ENCODE measurements at regions not wholly inside any gene's neighbourhood (a gene's known extent, or its start where the extent isn't known, plus 50 kb on each side); places are given as distances from the start of the nearest gene placed in this dataset.

GRCh38 chr9:79928661-79929223 is 357.0 kb downstream of the TLE4 start:
- TF ChIP-seq CTCF (optimal IDR thresholded peaks at IDR 0.05 in 1 of 3, IDR thresholded peaks at IDR 0.05 in 1 of 3, conservative IDR thresholded peaks at IDR 0.05 in 1 of 3; ENCODE audit: extremely low read depth in 1 of 3, insufficient read depth in 2 of 3, low read length in 3 of 3) = no peak
- no peak for TF ChIP-seq EZH2 (IDR thresholded peaks at IDR 0.05; ENCODE audit: low read length)
